Upper lobe of left lung (tissue), 4 donors: ENCODE measurements at regions not wholly inside any gene's neighbourhood (a gene's known extent, or its start where the extent isn't known, plus 50 kb on each side); places are given as distances from the start of the nearest gene placed in this dataset.

Experiments
- EP300 ChIP-seq, 4 donors: sonication (generic); formaldehyde crosslinking; IDR thresholded peaks; one replicate each; pipeline ENCODE4 v1.5.1; 2017; ENCODE audit warnings: antibody characterized with exemption in 4 of 4, control low read depth in 2 of 4
- POLR2A ChIP-seq, 4 donors: fragments of 450-650 bp; IDR thresholded peaks; one replicate each; pipeline ENCODE4 v1.5.1; 2016 to 2017; ENCODE audit warnings: antibody characterized with exemption in 4 of 4, mild to moderate bottlenecking in 2 of 4
- POLR2AphosphoS5 ChIP-seq, 2 donors: sonication (generic); formaldehyde crosslinking; IDR thresholded peaks; one replicate each; pipeline ENCODE4 v1.5.1; 2017; ENCODE audit warnings: antibody characterized with exemption in 2 of 2
- TF ChIP-seq, protein P1 (sequence below), 6 experiments: fragments of 450-650 bp in 4 of 6; fragments of 200-600 bp in 2 of 6; sonication (generic) in 2 of 6; IDR thresholded peaks; one replicate each; pipeline ENCODE4 v1.5.1; 2016 to 2019; ENCODE audit warnings: antibody characterized with exemption in 6 of 6

GRCh38 chr1:56105397-56105796 lies 474.0 kb downstream of the PLPP3 start:
- TF ChIP-seq, protein P1, sequence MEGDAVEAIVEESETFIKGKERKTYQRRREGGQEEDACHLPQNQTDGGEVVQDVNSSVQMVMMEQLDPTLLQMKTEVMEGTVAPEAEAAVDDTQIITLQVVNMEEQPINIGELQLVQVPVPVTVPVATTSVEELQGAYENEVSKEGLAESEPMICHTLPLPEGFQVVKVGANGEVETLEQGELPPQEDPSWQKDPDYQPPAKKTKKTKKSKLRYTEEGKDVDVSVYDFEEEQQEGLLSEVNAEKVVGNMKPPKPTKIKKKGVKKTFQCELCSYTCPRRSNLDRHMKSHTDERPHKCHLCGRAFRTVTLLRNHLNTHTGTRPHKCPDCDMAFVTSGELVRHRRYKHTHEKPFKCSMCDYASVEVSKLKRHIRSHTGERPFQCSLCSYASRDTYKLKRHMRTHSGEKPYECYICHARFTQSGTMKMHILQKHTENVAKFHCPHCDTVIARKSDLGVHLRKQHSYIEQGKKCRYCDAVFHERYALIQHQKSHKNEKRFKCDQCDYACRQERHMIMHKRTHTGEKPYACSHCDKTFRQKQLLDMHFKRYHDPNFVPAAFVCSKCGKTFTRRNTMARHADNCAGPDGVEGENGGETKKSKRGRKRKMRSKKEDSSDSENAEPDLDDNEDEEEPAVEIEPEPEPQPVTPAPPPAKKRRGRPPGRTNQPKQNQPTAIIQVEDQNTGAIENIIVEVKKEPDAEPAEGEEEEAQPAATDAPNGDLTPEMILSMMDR (IDR thresholded peaks at IDR 0.05) = no peak
- TF ChIP-seq POLR2A (IDR thresholded peaks at IDR 0.05) = no peak
- no peak for TF ChIP-seq EP300 (IDR thresholded peaks at IDR 0.05)
- TF ChIP-seq POLR2AphosphoS5 (IDR thresholded peaks at IDR 0.05) = no peak
